IMR-90 (cell line): ENCODE measurements at regions not wholly inside any gene's neighbourhood (a gene's known extent, or its start where the extent isn't known, plus 50 kb on each side); places are given as distances from the start of the nearest gene placed in this dataset.

ENCODE experiments used
- ATAC-seq: fragments of 200-7000 bp; cut with Tn5 transposase; 2 replicates; pipeline ENCODE4 v1.9.1; 2020; ENCODE audit warnings: low read depth, mild to moderate bottlenecking, moderate library complexity
- BruUV-seq: library from RNA; stranded (reverse); fragments of 400-500 nt; replicated peaks from 2 replicates; lab custom pipeline; 2021; lab: Mats Ljungman, UMichigan
- CTCF ChIA-PET: fragments of 300-600 bp; formaldehyde crosslinking; extraction: SDS; loops from one replicate; lab custom pipeline; 2021; ENCODE audit warnings: antibody characterized with exemption; lab: Yijun Ruan, JAX
- POLR2A ChIA-PET: fragments of 300-600 bp; sonication (Branson Sonifier 250); formaldehyde crosslinking; loops from one replicate; lab custom pipeline; 2022; ENCODE audit warnings: antibody characterized with exemption; ENCODE audit not compliant: unreplicated experiment; lab: Charles Lee
- DNase-seq: peaks from one replicate; pipeline ENCODE4 v3.0.0; 2013
- H2AFZ ChIP-seq: replicated peaks from 2 replicates; pipeline ENCODE3; 2013; ENCODE audit warnings: low read length, mild to moderate bottlenecking; ENCODE audit not compliant: poor library complexity
- H2AK5ac ChIP-seq: 2 replicates; pipeline ENCODE4 v1.6.1; 2013; ENCODE audit warnings: low read depth, low read length, inconsistent platforms
- H2AK9ac ChIP-seq: replicated peaks from 2 replicates; pipeline ENCODE3; 2013; ENCODE audit warnings: mild to moderate bottlenecking, low read depth, low read length, moderate library complexity; ENCODE audit not compliant: poor library complexity
- H2BK120ac ChIP-seq: 2 replicates; pipeline ENCODE4 v1.6.1; 2013; ENCODE audit warnings: low read depth, low read length, inconsistent platforms
- H2BK15ac ChIP-seq: 3 replicates; pipeline ENCODE4 v1.6.1; 2013; ENCODE audit warnings: low read depth, low read length, inconsistent platforms
- H2BK20ac ChIP-seq: 2 replicates; pipeline ENCODE4 v1.6.1; 2013; ENCODE audit warnings: low read depth, mild to moderate bottlenecking, inconsistent platforms, low read length, moderate library complexity
- H2BK5ac ChIP-seq: 2 replicates; pipeline ENCODE4 v1.6.1; 2013; ENCODE audit warnings: mild to moderate bottlenecking, low read depth, low read length, inconsistent platforms; ENCODE audit not compliant: poor library complexity, severe bottlenecking
- H3K14ac ChIP-seq: replicated peaks from 2 replicates; pipeline ENCODE4 v1.6.1; 2013; ENCODE audit warnings: low read depth, low read length, inconsistent platforms
- H3K18ac ChIP-seq: 2 replicates; pipeline ENCODE4 v1.6.1; 2013; ENCODE audit warnings: low read depth, low read length, control low read depth
- H3K23ac ChIP-seq: 2 replicates; pipeline ENCODE4 v1.6.1; 2013; ENCODE audit warnings: low read depth, low read length, inconsistent platforms
- H3K27ac ChIP-seq: 2 replicates; pipeline ENCODE4 v1.5.1; 2013; ENCODE audit warnings: mild to moderate bottlenecking, control low read depth, low read length; ENCODE audit not compliant: insufficient read depth
- H3K27me3 ChIP-seq: 2 replicates; pipeline ENCODE4 v1.6.1; 2013; ENCODE audit warnings: low read length; ENCODE audit not compliant: control insufficient read depth, insufficient read depth
- H3K36me3 ChIP-seq: 2 replicates; pipeline ENCODE4 v1.6.1; 2013; ENCODE audit warnings: low read length, mixed read lengths; ENCODE audit not compliant: control insufficient read depth, insufficient read depth
- H3K4ac ChIP-seq: 2 replicates; pipeline ENCODE4 v1.6.1; 2013; ENCODE audit warnings: low read depth, low read length, inconsistent platforms
- H3K4me1 ChIP-seq: 2 replicates; pipeline ENCODE4 v1.6.1; 2013; ENCODE audit warnings: low read length, mixed read lengths; ENCODE audit not compliant: control insufficient read depth, insufficient read depth
- H3K4me2 ChIP-seq: 2 replicates; pipeline ENCODE4 v1.6.1; 2013; ENCODE audit warnings: low read depth, mild to moderate bottlenecking, control low read depth, low read length, moderate library complexity
- H3K4me3 ChIP-seq: 2 replicates; pipeline ENCODE4 v1.5.1; 2013; ENCODE audit warnings: low read depth, mild to moderate bottlenecking, control low read depth, low read length, moderate library complexity; ENCODE audit not compliant: insufficient read depth
- H3K56ac ChIP-seq: 2 replicates; pipeline ENCODE4 v1.6.1; 2013; ENCODE audit warnings: low read length, inconsistent platforms; ENCODE audit not compliant: insufficient read depth; ENCODE audit errors: extremely low read depth
- H3K79me1 ChIP-seq, 2 experiments: 2 replicates each; pipeline ENCODE4 v1.6.1; 2013; ENCODE audit warnings: low read length in 2 of 2, inconsistent platforms in 1 of 2, low read depth in 1 of 2
- H3K9ac ChIP-seq: 2 replicates; pipeline ENCODE4 v1.6.1; 2013; ENCODE audit warnings: low read depth, low read length, control low read depth
- H3K9me1 ChIP-seq: 2 replicates; pipeline ENCODE4 v1.6.1; 2013; ENCODE audit warnings: low read length, inconsistent platforms; ENCODE audit not compliant: insufficient read depth
- H3K9me3 ChIP-seq: 2 replicates; pipeline ENCODE4 v1.6.1; 2013; ENCODE audit warnings: low read length; ENCODE audit not compliant: control insufficient read depth, insufficient read depth
- H4K20me1 ChIP-seq: 2 replicates; pipeline ENCODE4 v1.6.1; 2013; ENCODE audit warnings: low read length, inconsistent platforms; ENCODE audit not compliant: insufficient read depth
- H4K5ac ChIP-seq: 2 replicates; pipeline ENCODE4 v1.6.1; 2013; ENCODE audit warnings: mild to moderate bottlenecking, low read depth, low read length, control low read depth
- H4K8ac ChIP-seq, 2 experiments: 2 replicates each; pipeline ENCODE4 v1.6.1; 2013; ENCODE audit warnings: low read depth in 2 of 2, low read length in 2 of 2, control low read depth in 1 of 2, inconsistent platforms in 1 of 2
- H4K91ac ChIP-seq: 2 replicates; pipeline ENCODE4 v1.6.1; 2013; ENCODE audit warnings: low read depth, low read length, inconsistent platforms; ENCODE audit not compliant: insufficient read depth
- BHLHE40 ChIP-seq: fragments of 150-350 bp; IDR thresholded peaks from 2 replicates; pipeline ENCODE4 v1.6.1; 2016; ENCODE audit warnings: mild to moderate bottlenecking, low read depth, low read length
- CEBPB ChIP-seq: IDR thresholded peaks from 2 replicates; pipeline ENCODE4 v1.6.1; 2012; ENCODE audit warnings: low read depth, low read length, improper control_type of control experiment
- MAFK ChIP-seq: IDR thresholded peaks from 2 replicates; pipeline ENCODE4 v1.6.1; 2012; ENCODE audit warnings: low read depth, low read length, improper control_type of control experiment
- MAZ ChIP-seq: IDR thresholded peaks from 2 replicates; pipeline ENCODE4 v1.6.1; 2012; ENCODE audit warnings: low read depth, mild to moderate bottlenecking, low read length, improper control_type of control experiment, moderate library complexity, borderline replicate concordance
- MXI1 ChIP-seq: IDR thresholded peaks from 2 replicates; pipeline ENCODE4 v1.6.1; 2012; ENCODE audit warnings: low read depth, mild to moderate bottlenecking, low read length, moderate library complexity, borderline replicate concordance
- NFE2L2 ChIP-seq: fragments of 150-350 bp; IDR thresholded peaks from 2 replicates; pipeline ENCODE4 v1.6.1; 2016; ENCODE audit warnings: low read depth, mild to moderate bottlenecking, low read length
- POLR2A ChIP-seq: IDR thresholded peaks from 2 replicates; pipeline ENCODE4 v1.6.1; 2012; ENCODE audit warnings: mild to moderate bottlenecking, low read depth, low read length
- RCOR1 ChIP-seq: IDR thresholded peaks from 2 replicates; pipeline ENCODE4 v1.6.1; 2012; ENCODE audit warnings: mild to moderate bottlenecking, low read length, improper control_type of control experiment; ENCODE audit not compliant: insufficient replicate concordance
- RFX5 ChIP-seq: IDR thresholded peaks from 2 replicates; pipeline ENCODE4 v1.8.0; 2012; ENCODE audit warnings: low read depth, mild to moderate bottlenecking, low read length, moderate library complexity
- SMC3 ChIP-seq: fragments of 150-350 bp; IDR thresholded peaks from 2 replicates; pipeline ENCODE4 v1.6.1; 2016; ENCODE audit warnings: low read depth, mild to moderate bottlenecking, antibody characterized with exemption, low read length, moderate library complexity
- WGBS, 2 experiments: methylation state at CpG; one replicate each; pipeline versions ENCODE4 v1.1.5 to v1.1.7; 2013; ENCODE audit warnings: missing lambda C conversion rate in 2 of 2; ENCODE audit not compliant: insufficient read length in 1 of 2; ENCODE audit errors: extremely low coverage in 2 of 2; 5-methylcytosine and 5-hydroxymethylcytosine counted together
- dilution Hi-C: fragments of 300-500 bp; cut with HindIII; formaldehyde crosslinking; loops from one replicate; pipeline ENCODE4 v1.14.3; 2018; ENCODE audit warnings: low sequenced_read_pairs; ENCODE audit not compliant: unreplicated experiment
- in situ Hi-C: fragments of 300-500 bp; cut with MboI; formaldehyde crosslinking; loops from 3 replicates; pipeline ENCODE4 v1.14.3; 2019; ENCODE audit warnings: low sequenced_read_pairs, inconsistent platforms, mixed read lengths
- intact Hi-C: fragments of 100-400 bp; cut with micrococcal nuclease; formaldehyde crosslinking; loops from 2 replicates; pipeline ENCODE4 v1.10.0; 2022
- TF ChIP-seq, protein P1 (sequence below): fragments of 150-350 bp; IDR thresholded peaks from 2 replicates; pipeline ENCODE4 v1.6.1; 2016; ENCODE audit warnings: low read depth, mild to moderate bottlenecking, low read length, moderate library complexity, borderline replicate concordance
- TF ChIP-seq, protein P2 (sequence below): fragments of 150-350 bp; IDR thresholded peaks from 2 replicates; pipeline ENCODE4 v1.6.1; 2017; ENCODE audit warnings: mild to moderate bottlenecking, antibody characterized with exemption, low read length, low read depth

DNA sequence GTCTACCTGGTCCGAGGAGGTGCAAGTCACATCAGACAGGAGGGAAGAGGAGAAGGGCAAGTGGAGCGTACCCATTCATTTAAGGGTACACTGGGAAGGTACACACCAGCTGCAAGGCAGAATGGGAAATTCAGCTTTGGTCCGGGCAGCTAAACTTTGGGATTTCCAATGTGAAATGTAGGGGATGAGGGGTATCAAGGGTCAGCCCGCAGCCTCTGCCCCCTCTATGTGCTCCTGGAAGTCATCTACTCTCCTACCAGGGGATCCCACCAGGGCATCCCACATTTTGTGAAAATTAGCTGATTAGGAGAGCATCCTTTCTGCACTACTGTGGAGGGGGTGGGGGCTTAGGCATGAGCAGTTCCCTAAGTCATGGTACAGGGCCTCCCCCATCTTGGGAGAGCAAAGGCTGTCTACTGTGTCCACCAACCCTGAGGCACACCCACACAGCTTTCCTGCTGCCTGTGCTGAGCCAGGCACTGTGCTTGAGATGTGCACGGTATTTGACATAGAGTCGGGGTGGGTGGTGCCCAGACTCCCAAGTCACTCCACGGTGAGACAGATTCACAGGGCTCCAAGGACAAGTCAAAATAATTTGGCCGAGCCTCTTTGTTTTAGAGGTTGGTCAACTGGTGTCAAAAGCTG is 189.1 kb upstream of the SULF2 start:
- H3K36me3 ChIP-seq: no peaks in the 10 kb centered on the region
- ChIA-PET POLR2A (no interaction called here), CTCF (no interaction called here)
- no peak overlapping the region for H3K27ac ChIP-seq
- no peaks in the 10 kb centered on the region for H4K20me1 ChIP-seq
- H2BK20ac ChIP-seq: no peak overlapping the region
- H3K4me1 ChIP-seq: no peaks in the 10 kb centered on the region
- H2BK120ac ChIP-seq: no peak overlapping the region
- no TSS peak for BruUV-seq
- intact Hi-C loops (no loop called here), in situ Hi-C loops (no loop called here), dilution Hi-C loops (no loop called here)
- no peak overlapping the region for H3K23ac ChIP-seq
- H3K9me1 ChIP-seq: no peaks in the 10 kb centered on the region
- H3K9ac ChIP-seq: no peak overlapping the region
- WGBS, 2 experiments: 44% methylated on average over 2 of the region's 8 CpGs; no CpG with 5 or more reads in 1 of the 2 experiments
- DNase-seq (no peak), ATAC-seq (no peak)
- H2AK5ac ChIP-seq: no peak overlapping the region
- no peak for TF ChIP-seq NFE2L2
- no peak for TF ChIP-seq CEBPB
- TF ChIP-seq, protein P1, sequence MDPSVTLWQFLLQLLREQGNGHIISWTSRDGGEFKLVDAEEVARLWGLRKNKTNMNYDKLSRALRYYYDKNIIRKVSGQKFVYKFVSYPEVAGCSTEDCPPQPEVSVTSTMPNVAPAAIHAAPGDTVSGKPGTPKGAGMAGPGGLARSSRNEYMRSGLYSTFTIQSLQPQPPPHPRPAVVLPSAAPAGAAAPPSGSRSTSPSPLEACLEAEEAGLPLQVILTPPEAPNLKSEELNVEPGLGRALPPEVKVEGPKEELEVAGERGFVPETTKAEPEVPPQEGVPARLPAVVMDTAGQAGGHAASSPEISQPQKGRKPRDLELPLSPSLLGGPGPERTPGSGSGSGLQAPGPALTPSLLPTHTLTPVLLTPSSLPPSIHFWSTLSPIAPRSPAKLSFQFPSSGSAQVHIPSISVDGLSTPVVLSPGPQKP: no peak
- TF ChIP-seq MXI1: no peak
- TF ChIP-seq POLR2A: no peak
- TF ChIP-seq, protein P2, sequence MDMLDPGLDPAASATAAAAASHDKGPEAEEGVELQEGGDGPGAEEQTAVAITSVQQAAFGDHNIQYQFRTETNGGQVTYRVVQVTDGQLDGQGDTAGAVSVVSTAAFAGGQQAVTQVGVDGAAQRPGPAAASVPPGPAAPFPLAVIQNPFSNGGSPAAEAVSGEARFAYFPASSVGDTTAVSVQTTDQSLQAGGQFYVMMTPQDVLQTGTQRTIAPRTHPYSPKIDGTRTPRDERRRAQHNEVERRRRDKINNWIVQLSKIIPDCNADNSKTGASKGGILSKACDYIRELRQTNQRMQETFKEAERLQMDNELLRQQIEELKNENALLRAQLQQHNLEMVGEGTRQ: no peak
- TF ChIP-seq SMC3: no peak
- TF ChIP-seq BHLHE40: no peak
- TF ChIP-seq RFX5: no peak
- no peak for TF ChIP-seq RCOR1
- no peak for TF ChIP-seq MAFK
- no peak for TF ChIP-seq MAZ
- no peak overlapping the region for H4K91ac ChIP-seq
- H3K9me3 ChIP-seq: no peaks in the 10 kb centered on the region
- no peaks in the 10 kb centered on the region for H3K79me1 ChIP-seq
- no peak overlapping the region for H3K4me2 ChIP-seq
- no peak overlapping the region for H3K4me3 ChIP-seq
- no peak overlapping the region for H3K4ac ChIP-seq
- no peak overlapping the region for H3K56ac ChIP-seq
- H4K8ac ChIP-seq: no peak overlapping the region
- no peak overlapping the region for H2AK9ac ChIP-seq
- H3K18ac ChIP-seq: no peak overlapping the region
- no peak overlapping the region for H2BK15ac ChIP-seq
- no peak overlapping the region for H2BK5ac ChIP-seq
- no peak overlapping the region for H4K5ac ChIP-seq
- no peak overlapping the region for H3K14ac ChIP-seq
- H2AFZ ChIP-seq: no peak overlapping the region
- H3K27me3 ChIP-seq: peaks cover 2% of the 10 kb centered on the region; the same call in 1 of the 2 replicates
